ENCODE measurements at regions not wholly inside any gene's neighbourhood (a gene's known extent, or its start where the extent isn't known, plus 50 kb on each side); places are given as distances from the start of the nearest gene placed in this dataset.

- no peak for TF ChIP-seq MLX (CRISPR knock-in tag; IDR thresholded peaks at IDR 0.05)
- no peak for TF ChIP-seq NR2F1 (CRISPR knock-in tag; IDR thresholded peaks at IDR 0.05)
- TF ChIP-seq SP1 (IDR thresholded peaks at IDR 0.05), result no peak
- no peak for TF ChIP-seq SP1 (CRISPR knock-in tag; IDR thresholded peaks at IDR 0.05)
- TF ChIP-seq REST (IDR thresholded peaks at IDR 0.05; ENCODE audit: borderline replicate concordance in 1 of 2, low read depth in 1 of 2, low read length in 2 of 2), result no peak
- no peak for TF ChIP-seq PCBP2 (optimal IDR thresholded peaks at IDR 0.05; ENCODE audit: low read depth, low read length, poor library complexity, severe bottlenecking)
- no peak for TF ChIP-seq RAD51 (IDR thresholded peaks at IDR 0.05; ENCODE audit: borderline replicate concordance)
- TF ChIP-seq BRD4 (CRISPR knock-in tag; IDR thresholded peaks at IDR 0.05), result no peak
Observed at GRCh38 chr1:199721001-199721400, 306.5 kb upstream of the NR5A2 start.
